ENCODE measurements at regions not wholly inside any gene's neighbourhood (a gene's known extent, or its start where the extent isn't known, plus 50 kb on each side); places are given as distances from the start of the nearest gene placed in this dataset.

DNA sequence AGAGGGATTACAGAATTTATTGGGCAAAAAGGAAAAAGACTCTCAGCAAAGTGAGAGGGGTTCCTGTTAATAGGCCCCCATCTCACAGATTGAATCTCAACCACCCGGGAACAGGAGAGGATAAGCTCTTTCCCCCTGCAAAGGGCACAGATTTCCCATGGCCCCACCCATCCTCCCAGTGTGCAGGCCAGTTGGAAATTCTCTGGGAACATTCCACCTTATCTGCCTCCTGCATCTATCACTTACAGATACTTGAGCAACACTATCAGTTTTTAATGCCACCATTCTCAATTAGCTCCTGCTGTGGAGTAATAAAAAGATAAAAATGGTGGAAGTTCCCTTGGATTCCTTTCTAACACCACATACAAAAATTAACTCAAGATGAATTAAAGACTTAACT is 350.0 kb upstream of the BCHE start:
- DNase-seq: no peak

- DNase-seq: no peak
Observed at GRCh38 chr3:166186003-166186402, 348.8 kb upstream of the BCHE start.

DNA sequence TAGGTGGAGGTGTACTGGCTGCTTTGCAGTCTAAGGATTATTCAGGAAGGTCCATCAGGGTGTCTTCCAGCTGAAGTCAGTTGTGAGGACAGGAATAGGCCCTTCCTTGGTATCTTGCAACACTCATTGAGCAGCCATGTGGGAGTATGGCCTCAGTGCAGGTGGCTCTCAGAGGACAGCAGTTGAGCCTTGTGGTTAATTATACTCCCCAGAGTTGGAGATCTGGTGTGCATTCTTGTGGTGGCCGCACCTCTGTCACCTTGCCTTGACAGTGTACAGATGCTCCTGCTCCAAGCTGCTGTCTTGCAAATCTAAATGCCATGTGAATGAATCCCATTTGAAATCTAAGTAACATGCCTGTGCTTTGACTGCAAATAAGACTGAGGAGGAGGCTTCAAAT is 339.9 kb upstream of the BCHE start:
- no peak for DNase-seq

DNA sequence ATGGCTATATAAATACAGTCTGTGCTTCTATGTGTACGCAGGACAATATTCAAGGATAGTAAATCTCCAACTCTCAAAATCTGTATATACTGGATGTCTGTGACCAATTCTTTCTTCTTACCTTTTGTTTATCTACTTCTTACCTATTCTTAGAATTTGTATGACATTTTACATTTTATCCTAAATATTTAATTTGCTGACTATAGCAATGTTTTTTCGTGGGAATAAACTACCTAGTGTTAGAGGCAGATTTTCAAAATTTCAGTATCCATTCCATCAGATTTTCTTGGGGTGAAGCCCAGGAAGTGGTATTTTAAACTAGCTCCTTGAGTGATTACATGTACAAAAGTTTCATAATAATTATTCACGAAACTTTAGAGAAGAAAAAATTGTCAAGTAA is 334.5 kb upstream of the BCHE start:
- DNase-seq: no peak

- DNase-seq: no peak
Observed at GRCh38 chr3:166169681-166170080, 332.5 kb upstream of the BCHE start.

DNA sequence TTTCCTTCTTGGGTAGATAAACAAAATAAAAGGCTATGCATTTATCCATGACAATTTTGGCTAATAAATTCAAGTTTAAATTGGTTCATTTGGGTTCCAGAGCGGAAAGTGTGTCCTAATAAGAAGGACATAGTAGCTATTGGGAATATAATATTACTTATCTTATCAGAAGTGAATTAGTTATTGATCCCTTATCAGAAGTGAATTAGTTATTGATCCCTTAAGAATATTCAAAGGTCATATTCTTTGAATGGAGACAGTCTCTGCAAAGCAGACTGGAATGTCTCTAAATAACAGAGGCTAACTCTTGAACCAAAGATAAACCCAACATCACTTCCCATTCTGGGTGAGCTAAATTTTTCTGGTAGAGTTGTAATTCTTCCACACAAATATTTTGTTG is 290.7 kb upstream of the BCHE start:
- no peak for DNase-seq

- no peak for DNase-seq
Observed at GRCh38 chr3:166125179-166125578, 288.0 kb upstream of the BCHE start.

- no peak for DNase-seq
Observed at GRCh38 chr3:166123576-166123975, 286.4 kb upstream of the BCHE start.

DNA sequence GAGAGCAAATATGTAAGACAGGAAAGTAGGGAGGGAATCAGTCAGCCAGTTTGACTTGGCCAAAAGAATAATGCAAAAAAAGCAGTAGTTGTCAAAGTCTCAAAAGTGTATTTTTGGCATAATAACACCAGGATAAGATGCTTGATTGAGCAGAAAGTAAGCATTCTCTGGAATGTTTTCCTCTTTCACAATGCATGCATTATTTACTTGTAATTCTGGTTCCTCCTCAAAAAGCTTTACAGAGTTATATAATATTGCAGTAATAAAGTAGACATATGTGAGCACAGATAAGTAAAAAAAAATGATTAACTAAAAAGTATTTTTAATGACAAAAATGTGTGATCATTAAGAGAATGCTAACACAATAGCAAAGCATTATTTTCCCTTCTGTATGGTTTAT is 285.9 kb upstream of the BCHE start:
- DNase-seq: no peak

DNA sequence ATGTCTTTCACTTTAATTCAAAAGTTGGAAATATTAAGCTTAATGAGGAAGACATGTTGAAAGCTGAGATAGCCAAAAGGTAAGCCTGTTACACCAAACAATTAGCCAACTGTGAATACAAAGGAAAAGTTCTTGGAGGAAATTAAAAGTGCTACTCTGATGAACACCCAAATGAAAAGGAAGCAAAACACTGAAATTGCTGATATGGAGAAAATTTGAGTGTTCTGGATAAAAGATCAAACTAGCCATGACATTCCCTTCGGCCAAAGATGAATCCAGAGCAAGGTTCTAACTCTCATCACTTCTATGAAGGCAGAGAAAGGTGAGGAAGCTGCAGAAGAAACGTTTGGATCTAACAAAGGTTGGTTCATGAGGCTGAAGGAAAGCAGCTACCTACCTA is 280.8 kb upstream of the BCHE start:
- no peak for DNase-seq

GRCh38 chr3:166114448-166114847 is 277.2 kb upstream of the BCHE start:
- no peak for DNase-seq

GRCh38 chr3:166111562-166111961 is 274.3 kb upstream of the BCHE start:
- DNase-seq: no peak

DNA sequence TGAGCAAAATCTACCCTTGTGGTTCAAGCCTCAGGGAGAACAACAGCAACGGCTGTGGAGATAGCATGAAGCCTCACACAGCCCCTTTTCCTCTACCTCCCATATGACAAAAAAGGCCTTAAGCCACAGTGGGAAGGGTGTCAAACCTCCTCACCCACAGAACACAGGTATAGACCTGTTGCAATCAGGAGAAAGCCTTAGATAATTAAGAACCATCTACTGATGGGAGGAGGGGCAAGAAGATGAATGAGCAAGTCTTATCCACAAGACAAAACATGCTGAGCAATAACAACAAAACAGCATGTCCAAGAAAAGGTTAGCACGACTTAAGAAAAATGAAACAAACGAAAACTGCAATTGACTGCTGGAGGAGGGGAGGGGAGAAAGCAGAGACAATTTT is 272.9 kb upstream of the BCHE start:
- no peak for DNase-seq

GRCh38 chr3:166104938-166105337 is 267.7 kb upstream of the BCHE start:
- DNase-seq: no peak

DNA sequence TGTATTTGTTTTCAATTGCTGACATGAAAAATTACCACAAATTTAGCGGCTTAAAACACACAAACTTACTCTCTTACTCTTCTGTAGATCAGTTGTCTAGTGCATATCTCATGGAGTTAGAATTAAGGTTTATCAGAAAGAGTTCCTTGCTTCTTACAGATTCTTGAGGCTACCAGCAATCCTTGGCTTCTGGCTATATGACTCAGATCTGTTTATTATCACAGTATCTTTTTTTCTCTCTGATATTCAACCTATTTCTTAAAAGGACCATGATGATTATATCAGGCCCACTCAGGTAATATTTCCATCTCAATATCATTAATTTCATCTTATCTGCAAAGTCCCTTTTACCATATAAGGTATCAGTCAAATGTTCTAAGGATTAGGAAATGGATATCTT is 263.5 kb upstream of the BCHE start:
- no peak for DNase-seq

- DNase-seq: no peak
Observed at GRCh38 chr3:166089575-166089974, 252.4 kb upstream of the BCHE start.

GRCh38 chr3:166085164-166085856 is 248.1 kb upstream of the BCHE start:
- DNase-seq: no peak

DNA sequence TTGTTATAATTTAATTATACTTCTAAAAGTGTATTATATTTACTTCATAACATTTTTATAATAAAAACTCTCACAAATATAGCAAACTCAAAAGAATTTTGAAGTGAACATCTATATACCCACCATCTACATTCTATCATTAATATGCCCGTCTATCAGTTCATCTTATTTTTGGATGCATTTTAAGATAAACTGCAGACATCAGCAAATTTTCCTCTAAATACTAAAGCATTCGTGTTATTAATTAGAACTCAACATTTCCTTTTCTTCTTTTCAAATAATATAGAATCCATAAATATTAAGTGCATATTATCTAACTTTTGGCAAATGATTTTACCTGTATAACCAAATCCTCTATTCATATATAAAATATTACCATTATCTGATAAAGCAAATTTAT is 242.9 kb upstream of the BCHE start:
- no peak for DNase-seq

DNA sequence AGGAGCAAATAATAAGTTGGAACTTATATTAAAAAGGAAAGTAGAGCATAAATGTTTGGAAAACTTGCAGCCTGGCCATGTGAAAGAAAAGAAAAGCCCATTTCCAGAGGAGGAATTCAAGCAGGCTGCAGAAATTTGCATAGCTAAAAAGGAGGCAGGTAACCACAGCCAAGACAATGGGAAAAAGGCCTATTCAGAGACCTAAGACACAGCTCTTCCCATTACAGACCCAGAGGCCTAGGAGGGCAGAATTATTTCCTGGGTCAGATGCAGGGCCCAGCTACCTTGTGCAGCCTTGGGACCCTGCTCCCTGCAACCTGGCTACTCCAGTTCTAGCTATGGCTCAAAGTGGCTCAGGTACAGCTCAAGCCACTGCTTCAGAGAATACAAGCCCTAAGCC is 234.6 kb upstream of the BCHE start:
- no peak for DNase-seq

- no peak for DNase-seq
Observed at GRCh38 chr3:166064476-166064875, 227.3 kb upstream of the BCHE start.

- no peak for DNase-seq
Observed at GRCh38 chr3:166060789-166061479, 223.7 kb upstream of the BCHE start.

DNA sequence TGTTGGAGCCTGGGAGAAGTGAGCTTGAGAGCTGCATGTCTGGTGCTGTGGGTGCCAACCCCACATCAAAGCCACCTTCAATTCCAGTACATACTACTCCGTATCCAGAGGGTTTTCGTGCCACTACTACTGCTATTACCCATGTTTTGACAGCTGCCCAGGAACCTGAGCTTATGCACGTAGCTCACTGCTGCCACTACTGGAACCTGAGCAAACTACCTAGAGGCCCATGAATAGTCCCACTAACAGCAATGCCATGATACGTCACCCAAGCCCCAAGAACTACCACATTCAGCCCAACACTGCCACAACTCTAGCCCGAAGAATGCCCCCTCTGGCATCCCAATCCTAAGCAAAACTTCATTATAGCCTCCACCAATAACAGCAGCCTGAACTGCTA is 215.2 kb upstream of the BCHE start:
- DNase-seq: no peak

DNA sequence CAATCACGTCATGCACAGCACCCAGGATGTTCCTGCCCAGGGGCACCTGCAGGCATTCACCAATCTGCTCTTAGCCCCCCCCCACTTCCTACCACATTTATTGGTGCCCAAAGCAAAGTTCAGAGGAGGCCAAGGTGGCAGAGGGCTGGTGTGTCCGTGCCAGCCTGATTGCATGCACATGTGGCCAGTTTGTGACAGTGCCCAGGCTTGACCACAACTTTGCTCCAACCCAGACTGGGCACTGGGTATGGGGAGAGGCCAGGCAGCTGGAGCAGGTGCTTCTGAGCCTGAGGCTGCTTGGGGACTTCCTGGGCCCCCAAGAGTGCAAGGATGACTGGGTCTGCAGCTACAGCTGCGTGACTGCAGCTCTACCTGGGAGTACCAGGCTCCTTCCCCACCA is 192.3 kb upstream of the BCHE start:
- no peak for DNase-seq

DNA sequence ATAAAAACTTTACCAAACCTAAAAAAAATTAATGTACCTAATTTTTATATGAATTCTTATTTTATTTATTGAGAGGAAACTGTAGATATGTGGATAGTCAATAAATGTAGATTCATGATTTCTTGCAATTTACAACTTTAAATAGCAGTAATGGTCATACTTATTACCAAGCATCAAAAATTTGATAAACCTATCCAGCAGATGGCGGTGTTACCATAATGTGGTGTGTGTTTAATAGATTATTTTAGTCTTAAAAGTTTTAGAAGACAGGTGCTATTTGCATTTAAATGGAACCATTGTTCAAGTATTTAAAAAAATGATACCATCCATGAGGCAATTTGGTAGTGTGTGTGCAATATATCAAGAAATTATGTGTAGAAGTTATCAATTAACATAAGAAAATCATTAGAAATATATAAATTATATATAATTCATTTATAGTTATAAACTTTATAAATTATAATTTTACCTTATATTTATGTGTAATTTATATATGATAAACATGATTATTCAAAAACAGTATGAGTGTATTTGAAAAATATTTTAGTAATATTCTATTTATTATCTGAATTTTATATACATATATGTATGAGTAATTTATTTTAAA is 176.0 kb upstream of the BCHE start:
- DNase-seq: no peak

- no peak for DNase-seq
Observed at GRCh38 chr3:166011771-166012170, 174.5 kb upstream of the BCHE start.
